CD4-positive, alpha-beta memory T cell (primary cell): ENCODE measurements at regions not wholly inside any gene's neighbourhood (a gene's known extent, or its start where the extent isn't known, plus 50 kb on each side); places are given as distances from the start of the nearest gene placed in this dataset.
"Not testable (repeated sequence)": the region's sequence is repeated elsewhere in the genome, so short reads cannot be mapped to it uniquely, and the experiment has no call there.

Source experiments
- CTCF ChIA-PET: fragments of 350-600 bp; sonication (Branson Sonifier 250); formaldehyde crosslinking; loops from one replicate; lab custom pipeline; 2021; ENCODE audit warnings: inconsistent platforms; ENCODE audit not compliant: partially characterized antibody; lab: Charles Lee
- POLR2A ChIA-PET: fragments of 350-600 bp; sonication (Branson Sonifier 250); formaldehyde crosslinking; loops from one replicate; lab custom pipeline; 2021; ENCODE audit not compliant: partially characterized antibody; lab: Charles Lee
- DNase-seq, 5 donors: peaks; one replicate each; pipeline versions ENCODE4 v3.0.0 to v3.0.0-alpha.2; 2020 to 2022; ENCODE audit warnings: mixed read lengths in 1 of 5
- H3K27ac ChIP-seq: one replicate; pipeline ENCODE4 v1.7.0; 2013; ENCODE audit warnings: low read depth, low read length
- H3K27me3 ChIP-seq: 2 replicates; pipeline ENCODE4 v1.7.0; 2013; ENCODE audit warnings: mild to moderate bottlenecking, low read length, moderate library complexity; ENCODE audit not compliant: insufficient read depth
- H3K36me3 ChIP-seq: 2 replicates; pipeline ENCODE4 v1.7.0; 2013; ENCODE audit warnings: mild to moderate bottlenecking, low read length, moderate library complexity; ENCODE audit not compliant: insufficient read depth
- H3K4me1 ChIP-seq: 2 replicates; pipeline ENCODE4 v1.7.0; 2013; ENCODE audit warnings: mild to moderate bottlenecking, low read length, moderate library complexity; ENCODE audit not compliant: insufficient read depth
- H3K4me3 ChIP-seq, 2 donors: one replicate each; pipeline ENCODE4 v1.7.0; 2013; ENCODE audit warnings: low read length in 2 of 2, mild to moderate bottlenecking in 1 of 2
- H3K9me3 ChIP-seq, 2 donors: one replicate each; pipeline ENCODE4 v1.7.0; 2013; ENCODE audit warnings: low read length in 2 of 2, control low read depth in 1 of 2; ENCODE audit not compliant: control insufficient read depth in 1 of 2
- H3K27ac Mint-ChIP-seq, 7 donors: one replicate each; pipeline ENCODE4 v1.8.0; 2020 to 2021; ENCODE audit warnings: mixed read lengths in 7 of 7, mild to moderate bottlenecking in 6 of 7, inconsistent platforms in 3 of 7, moderate library complexity in 3 of 7
- H3K27me3 Mint-ChIP-seq, 2 donors: one replicate each; pipeline ENCODE4 v1.8.0; 2020 to 2021; ENCODE audit warnings: mixed read lengths in 2 of 2
- H3K36me3 Mint-ChIP-seq, 2 donors: one replicate each; pipeline ENCODE4 v1.8.0; 2020 to 2021; ENCODE audit warnings: mixed read lengths in 2 of 2, inconsistent platforms in 1 of 2, mild to moderate bottlenecking in 1 of 2
- H3K4me1 Mint-ChIP-seq, 4 donors: one replicate each; pipeline ENCODE4 v1.8.0; 2020 to 2021; ENCODE audit warnings: mixed read lengths in 4 of 4, mild to moderate bottlenecking in 1 of 4
- H3K4me3 Mint-ChIP-seq, 8 donors: one replicate each; pipeline ENCODE4 v1.8.0; 2020 to 2021; ENCODE audit warnings: mixed read lengths in 8 of 8, mild to moderate bottlenecking in 7 of 8, moderate library complexity in 6 of 8, inconsistent platforms in 3 of 8
- H3K9me3 Mint-ChIP-seq, 8 donors: one replicate each; pipeline ENCODE4 v1.8.0; 2020 to 2021; ENCODE audit warnings: mixed read lengths in 8 of 8, mild to moderate bottlenecking in 5 of 8, inconsistent platforms in 3 of 8, moderate library complexity in 1 of 8
- intact Hi-C: fragments of 100-400 bp; cut with micrococcal nuclease; formaldehyde crosslinking; loops from one replicate; pipeline ENCODE4 v1.15.1; 2023

- H3K27ac ChIP-seq = no peak overlapping the region
- H3K4me1 Mint-ChIP-seq = no peaks in the 10 kb centered on the region
- no peak overlapping the region for H3K4me3 Mint-ChIP-seq
- no peaks in the 10 kb centered on the region for H3K4me1 ChIP-seq
- ChIA-PET CTCF (no interaction called here), POLR2A (no interaction called here)
- H3K9me3 ChIP-seq = no peaks in the 10 kb centered on the region
- H3K36me3 ChIP-seq = no peaks in the 10 kb centered on the region
- no peak overlapping the region for H3K4me3 ChIP-seq
- no peak for DNase-seq
- no peaks in the 10 kb centered on the region for H3K36me3 Mint-ChIP-seq
- H3K27me3 Mint-ChIP-seq = no peaks in the 10 kb centered on the region
- peaks cover 0 to 5% (median 3%) of the 10 kb centered on the region in 8 donors for H3K9me3 Mint-ChIP-seq
- no peak overlapping the region for H3K27ac Mint-ChIP-seq
- H3K27me3 ChIP-seq = no peaks in the 10 kb centered on the region
- intact Hi-C loops = no loop called here
These were observed 313.0 kb upstream of the GRID2 start for GRCh38 chr4:91990726-91991125.

DNA sequence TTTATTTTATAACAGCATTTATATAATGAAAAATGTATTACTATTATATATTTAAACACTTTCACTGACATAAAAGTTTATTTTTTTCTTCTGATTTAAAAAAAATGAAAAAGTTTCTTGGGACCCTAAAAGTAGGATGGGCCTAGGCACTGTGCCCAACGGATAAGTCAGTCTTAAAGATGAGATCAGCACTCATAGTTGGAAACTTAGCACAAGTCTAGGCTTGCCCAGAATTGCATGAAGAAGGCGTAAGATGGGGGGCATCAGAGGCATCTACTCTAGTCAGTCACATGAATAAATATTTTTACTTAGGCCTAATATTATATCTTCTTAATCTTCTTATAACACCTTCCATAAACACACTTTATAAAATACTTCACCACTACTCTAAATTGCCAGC lies 306.7 kb upstream of the GRID2 start:
- Mint-ChIP-seq H3K9me3 (peaks cover 0 to 7% (median 0%) of the 10 kb centered on the region in 8 donors), H3K27ac (no peak overlapping the region)
- CTCF ChIA-PET = no interaction called here

GRCh38 chr4:92012899-92013867 lies 290.6 kb upstream of the GRID2 start:
- intact Hi-C loops = no loop called here
- H3K4me3 Mint-ChIP-seq = no peak overlapping the region
- Histone ChIP-seq H3K27me3 (no peaks in the 10 kb centered on the region), H3K27ac (no peak overlapping the region), H3K9me3 (no peaks in the 10 kb centered on the region), H3K36me3 (no peaks in the 10 kb centered on the region), H3K4me1 (no peaks in the 10 kb centered on the region), H3K4me3 (no peak overlapping the region)
- ChIA-PET POLR2A (no interaction called here), CTCF (no interaction called here)
- no peak overlapping the region for H3K27ac Mint-ChIP-seq
- no peaks in the 10 kb centered on the region for H3K4me1 Mint-ChIP-seq
- peaks cover 0 to 9% (median 3%) of the 10 kb centered on the region in 8 donors for H3K9me3 Mint-ChIP-seq
- H3K27me3 Mint-ChIP-seq = no peaks in the 10 kb centered on the region
- no peak for DNase-seq
- H3K36me3 Mint-ChIP-seq = no peaks in the 10 kb centered on the region

More for the DNA sequence above, 306.7 kb upstream of the GRID2 start:
- intact Hi-C loops = no loop called here
- H3K4me1 ChIP-seq = no peaks in the 10 kb centered on the region
- H3K36me3 Mint-ChIP-seq = no peaks in the 10 kb centered on the region
- H3K27me3 ChIP-seq = no peaks in the 10 kb centered on the region
- no peak for DNase-seq
- H3K4me3 Mint-ChIP-seq = no peak overlapping the region
- no peak overlapping the region for H3K27ac ChIP-seq
- H3K36me3 ChIP-seq = no peaks in the 10 kb centered on the region
- no peak overlapping the region for H3K4me3 ChIP-seq
- H3K27me3 Mint-ChIP-seq = no peaks in the 10 kb centered on the region
- no peaks in the 10 kb centered on the region for H3K4me1 Mint-ChIP-seq
- POLR2A ChIA-PET = no interaction called here
- no peaks in the 10 kb centered on the region for H3K9me3 ChIP-seq

GRCh38 chr4:92014067-92014466 lies 289.7 kb upstream of the GRID2 start:
- H3K36me3 ChIP-seq = no peaks in the 10 kb centered on the region
- H3K9me3 Mint-ChIP-seq = peaks cover 0 to 9% (median 3%) of the 10 kb centered on the region in 8 donors
- H3K4me1 ChIP-seq = no peaks in the 10 kb centered on the region
- no peaks in the 10 kb centered on the region for H3K4me1 Mint-ChIP-seq
- H3K36me3 Mint-ChIP-seq = no peaks in the 10 kb centered on the region
- intact Hi-C loops = no loop called here
- ChIA-PET POLR2A (no interaction called here), CTCF (no interaction called here)
- H3K27me3 ChIP-seq = no peaks in the 10 kb centered on the region
- H3K4me3 ChIP-seq = no peak overlapping the region
- no peak for DNase-seq
- no peak overlapping the region for H3K4me3 Mint-ChIP-seq
- no peak overlapping the region for H3K27ac Mint-ChIP-seq
- H3K9me3 ChIP-seq = no peaks in the 10 kb centered on the region
- H3K27ac ChIP-seq = no peak overlapping the region
- H3K27me3 Mint-ChIP-seq = no peaks in the 10 kb centered on the region

- Mint-ChIP-seq H3K27ac (no peak overlapping the region), H3K4me1 (no peaks in the 10 kb centered on the region)
- intact Hi-C loops = no loop called here
These were observed 282.6 kb upstream of the GRID2 start for GRCh38 chr4:92021203-92021602.

GRCh38 chr4:92021788-92022187 lies 282.0 kb upstream of the GRID2 start:
- Mint-ChIP-seq H3K9me3 (peaks cover 0 to 8% (median 3%) of the 10 kb centered on the region in 8 donors), H3K4me1 (no peaks in the 10 kb centered on the region), H3K4me3 (no peak overlapping the region), H3K27ac (no peak overlapping the region), H3K36me3 (no peaks in the 10 kb centered on the region), H3K27me3 (no peaks in the 10 kb centered on the region)
- no peaks in the 10 kb centered on the region for H3K27me3 ChIP-seq
- H3K4me3 ChIP-seq = no peak overlapping the region
- intact Hi-C loops = no loop called here
- no peaks in the 10 kb centered on the region for H3K4me1 ChIP-seq
- H3K9me3 ChIP-seq = no peaks in the 10 kb centered on the region
- CTCF ChIA-PET = no interaction called here
- POLR2A ChIA-PET = no interaction called here
- no peak overlapping the region for H3K27ac ChIP-seq
- H3K36me3 ChIP-seq = no peaks in the 10 kb centered on the region
- DNase-seq = no peak

More at GRCh38 chr4:92021203-92021602, 282.6 kb upstream of the GRID2 start:
- Histone ChIP-seq H3K27ac (no peak overlapping the region), H3K9me3 (no peaks in the 10 kb centered on the region), H3K27me3 (no peaks in the 10 kb centered on the region), H3K4me1 (no peaks in the 10 kb centered on the region), H3K4me3 (no peak overlapping the region), H3K36me3 (no peaks in the 10 kb centered on the region)
- H3K27me3 Mint-ChIP-seq = no peaks in the 10 kb centered on the region
- H3K9me3 Mint-ChIP-seq = peaks cover 0 to 8% (median 3%) of the 10 kb centered on the region in 8 donors
- ChIA-PET CTCF (no interaction called here), POLR2A (no interaction called here)
- DNase-seq = no peak
- H3K36me3 Mint-ChIP-seq = no peaks in the 10 kb centered on the region
- no peak overlapping the region for H3K4me3 Mint-ChIP-seq

- H3K9me3 ChIP-seq, H3K27ac ChIP-seq, H3K4me1 ChIP-seq, DNase-seq, H3K4me3 ChIP-seq, H3K9me3 Mint-ChIP-seq, CTCF ChIA-PET, H3K36me3 Mint-ChIP-seq, H3K4me1 Mint-ChIP-seq, H3K27me3 Mint-ChIP-seq, H3K4me3 Mint-ChIP-seq, H3K27me3 ChIP-seq, intact Hi-C loops, POLR2A ChIA-PET, H3K36me3 ChIP-seq, H3K27ac Mint-ChIP-seq: not testable (repeated sequence)
These were observed 274.9 kb upstream of the GRID2 start for GRCh38 chr4:92028830-92029229.
